ENCODE measurements at regions not wholly inside any gene's neighbourhood (a gene's known extent, or its start where the extent isn't known, plus 50 kb on each side); places are given as distances from the start of the nearest gene placed in this dataset.

DNA sequence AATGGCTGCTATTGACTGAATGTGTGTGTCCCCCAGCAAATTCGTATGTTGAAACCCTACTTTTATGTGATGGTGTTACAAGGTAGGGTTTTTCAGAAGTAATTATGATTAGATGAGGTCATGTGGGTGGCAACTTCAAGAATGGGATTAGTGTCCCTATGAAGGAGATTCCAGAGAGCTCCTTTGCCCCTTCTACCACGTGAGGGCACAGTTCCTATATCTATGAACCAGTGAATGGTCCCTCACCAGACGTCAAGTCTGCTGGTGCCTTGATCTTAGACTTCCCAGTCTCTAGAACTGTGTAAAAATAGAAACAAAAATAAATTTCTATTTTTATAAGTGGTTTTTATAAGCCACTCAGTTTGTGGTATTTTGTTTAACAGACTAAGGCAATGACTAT, 1137.6 kb upstream of the IGFBP7 start:
- Mint-ChIP-seq H3K9me3 (ENCODE audit: low read depth, unreplicated experiment) (peaks cover 2% of the 10 kb centered on the region), H3K27me3 (ENCODE audit: unreplicated experiment) (no peaks in the 10 kb centered on the region), H3K36me3 (ENCODE audit: insufficient read depth, unreplicated experiment) (no peaks in the 10 kb centered on the region), H3K4me3 (ENCODE audit: low read depth, unreplicated experiment) (no peak overlapping the region), H3K27ac (ENCODE audit: unreplicated experiment) (no peak overlapping the region), H3K4me1 (ENCODE audit: low read depth, unreplicated experiment) (no peaks in the 10 kb centered on the region)
- TF ChIP-seq, protein P1, sequence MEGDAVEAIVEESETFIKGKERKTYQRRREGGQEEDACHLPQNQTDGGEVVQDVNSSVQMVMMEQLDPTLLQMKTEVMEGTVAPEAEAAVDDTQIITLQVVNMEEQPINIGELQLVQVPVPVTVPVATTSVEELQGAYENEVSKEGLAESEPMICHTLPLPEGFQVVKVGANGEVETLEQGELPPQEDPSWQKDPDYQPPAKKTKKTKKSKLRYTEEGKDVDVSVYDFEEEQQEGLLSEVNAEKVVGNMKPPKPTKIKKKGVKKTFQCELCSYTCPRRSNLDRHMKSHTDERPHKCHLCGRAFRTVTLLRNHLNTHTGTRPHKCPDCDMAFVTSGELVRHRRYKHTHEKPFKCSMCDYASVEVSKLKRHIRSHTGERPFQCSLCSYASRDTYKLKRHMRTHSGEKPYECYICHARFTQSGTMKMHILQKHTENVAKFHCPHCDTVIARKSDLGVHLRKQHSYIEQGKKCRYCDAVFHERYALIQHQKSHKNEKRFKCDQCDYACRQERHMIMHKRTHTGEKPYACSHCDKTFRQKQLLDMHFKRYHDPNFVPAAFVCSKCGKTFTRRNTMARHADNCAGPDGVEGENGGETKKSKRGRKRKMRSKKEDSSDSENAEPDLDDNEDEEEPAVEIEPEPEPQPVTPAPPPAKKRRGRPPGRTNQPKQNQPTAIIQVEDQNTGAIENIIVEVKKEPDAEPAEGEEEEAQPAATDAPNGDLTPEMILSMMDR (IDR thresholded peaks at IDR 0.05; ENCODE audit: unreplicated experiment): no peak
- no peak for DNase-seq
- CTCF ChIA-PET: no interaction called here
- no TSS peak for BruUV-seq (replicated peaks)
- intact Hi-C loops (cut with micrococcal nuclease; ENCODE audit: unreplicated experiment): no loop called here

DNA sequence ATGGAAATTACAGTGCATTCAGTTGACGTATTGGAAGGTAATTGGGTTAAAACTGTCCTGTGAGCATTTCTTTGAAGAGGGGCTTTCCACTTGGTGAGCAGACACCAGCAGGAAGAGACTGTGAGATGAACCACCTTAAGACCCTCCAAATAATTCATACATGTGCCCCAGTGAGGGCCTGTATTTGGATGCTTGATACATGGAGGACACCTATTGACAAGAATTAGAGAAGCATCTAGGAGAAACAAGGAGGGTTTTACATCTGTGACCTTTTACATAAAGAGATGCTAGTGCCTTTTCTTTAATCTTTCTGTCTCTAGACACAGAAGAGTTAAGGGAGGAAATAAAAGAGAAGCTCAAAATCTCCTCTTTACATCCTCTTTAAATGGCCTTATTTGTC, 1115.3 kb upstream of the IGFBP7 start:
- Mint-ChIP-seq H3K36me3 (ENCODE audit: insufficient read depth, unreplicated experiment) (no peaks in the 10 kb centered on the region), H3K9me3 (ENCODE audit: low read depth, unreplicated experiment) (peaks cover 9% of the 10 kb centered on the region), H3K4me3 (ENCODE audit: low read depth, unreplicated experiment) (no peak overlapping the region), H3K27me3 (ENCODE audit: unreplicated experiment) (no peaks in the 10 kb centered on the region), H3K27ac (ENCODE audit: unreplicated experiment) (no peak overlapping the region), H3K4me1 (ENCODE audit: low read depth, unreplicated experiment) (no peaks in the 10 kb centered on the region)
- intact Hi-C loops (cut with micrococcal nuclease; ENCODE audit: unreplicated experiment): no loop called here
- DNase-seq: no peak
- TF ChIP-seq, protein P1 (IDR thresholded peaks at IDR 0.05; ENCODE audit: unreplicated experiment): no peak
- CTCF ChIA-PET: no interaction called here
- no TSS peak for BruUV-seq (replicated peaks)

DNA sequence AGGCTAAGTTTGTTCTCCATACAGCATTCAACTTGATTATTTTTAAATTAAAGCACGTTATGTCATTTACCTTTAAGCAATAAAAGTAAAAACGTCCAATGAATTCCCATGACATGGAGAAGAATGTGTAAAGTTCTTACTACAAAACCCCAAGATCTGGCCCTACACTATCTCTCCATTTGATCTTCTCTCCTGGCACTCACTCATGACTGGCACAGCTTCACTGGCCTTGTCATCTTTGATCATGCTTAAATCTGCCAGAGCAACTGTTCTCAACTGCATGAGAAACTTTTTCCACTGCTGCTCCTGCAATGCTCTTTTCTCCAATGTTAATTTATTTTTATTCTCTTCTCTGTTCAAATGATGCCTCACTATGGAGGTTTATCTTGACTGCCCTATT, 1109.0 kb upstream of the IGFBP7 start:
- no peaks in the 10 kb centered on the region for H3K27me3 Mint-ChIP-seq (ENCODE audit: unreplicated experiment)
- no peaks in the 10 kb centered on the region for H3K36me3 Mint-ChIP-seq (ENCODE audit: insufficient read depth, unreplicated experiment)
- TF ChIP-seq, protein P1 (IDR thresholded peaks at IDR 0.05; ENCODE audit: unreplicated experiment): no peak
- H3K9me3 Mint-ChIP-seq (ENCODE audit: low read depth, unreplicated experiment): peaks cover 11% of the 10 kb centered on the region
- H3K4me1 Mint-ChIP-seq (ENCODE audit: low read depth, unreplicated experiment): no peaks in the 10 kb centered on the region
- CTCF ChIA-PET: no interaction called here
- DNase-seq: no peak
- H3K4me3 Mint-ChIP-seq (ENCODE audit: low read depth, unreplicated experiment): no peak overlapping the region
- BruUV-seq (replicated peaks): no TSS peak
- intact Hi-C loops (cut with micrococcal nuclease; ENCODE audit: unreplicated experiment): no loop called here
- H3K27ac Mint-ChIP-seq (ENCODE audit: unreplicated experiment): no peak overlapping the region

- CTCF ChIA-PET: no interaction called here
- no peaks in the 10 kb centered on the region for H3K36me3 Mint-ChIP-seq (ENCODE audit: insufficient read depth, unreplicated experiment)
Observed at GRCh38 chr4:58216461-58216860, 1106.3 kb upstream of the IGFBP7 start.

More at GRCh38 chr4:58216461-58216860, 1106.3 kb upstream of the IGFBP7 start:
- TF ChIP-seq, protein P1 (IDR thresholded peaks at IDR 0.05; ENCODE audit: unreplicated experiment): no peak
- intact Hi-C loops (cut with micrococcal nuclease; ENCODE audit: unreplicated experiment): no loop called here
- peaks cover 11% of the 10 kb centered on the region for H3K9me3 Mint-ChIP-seq (ENCODE audit: low read depth, unreplicated experiment)
- no peaks in the 10 kb centered on the region for H3K4me1 Mint-ChIP-seq (ENCODE audit: low read depth, unreplicated experiment)
- no peak overlapping the region for H3K4me3 Mint-ChIP-seq (ENCODE audit: low read depth, unreplicated experiment)
- no peak for DNase-seq
- no peak overlapping the region for H3K27ac Mint-ChIP-seq (ENCODE audit: unreplicated experiment)
- no peaks in the 10 kb centered on the region for H3K27me3 Mint-ChIP-seq (ENCODE audit: unreplicated experiment)
- no TSS peak for BruUV-seq (replicated peaks)

Data from Calu3 (cell line).